HUES48 (cell line): ENCODE measurements at regions not wholly inside any gene's neighbourhood (a gene's known extent, or its start where the extent isn't known, plus 50 kb on each side); places are given as distances from the start of the nearest gene placed in this dataset.

Experiments used
- H3K27ac ChIP-seq: one replicate; pipeline ENCODE4 v1.7.0; 2013; ENCODE audit warnings: low read depth, low read length, inconsistent platforms
- H3K27me3 ChIP-seq: 2 replicates; pipeline ENCODE4 v1.6.1; 2013; ENCODE audit warnings: mild to moderate bottlenecking, low read length; ENCODE audit not compliant: control insufficient read depth, insufficient read depth
- H3K36me3 ChIP-seq: 2 replicates; pipeline ENCODE4 v1.6.1; 2013; ENCODE audit warnings: low read length; ENCODE audit not compliant: control insufficient read depth, insufficient read depth
- H3K4me1 ChIP-seq: 2 replicates; pipeline ENCODE4 v1.6.1; 2013; ENCODE audit warnings: mild to moderate bottlenecking, low read length; ENCODE audit not compliant: control insufficient read depth, insufficient read depth
- H3K4me3 ChIP-seq: 2 replicates; pipeline ENCODE4 v1.5.1; 2013; ENCODE audit warnings: mild to moderate bottlenecking, low read depth, low read length
- H3K9ac ChIP-seq: 2 replicates; pipeline ENCODE4 v1.6.1; 2013; ENCODE audit warnings: mild to moderate bottlenecking, low read depth, low read length, moderate library complexity
- H3K9me3 ChIP-seq: 2 replicates; pipeline ENCODE4 v1.6.1; 2013; ENCODE audit warnings: low read length; ENCODE audit not compliant: control insufficient read depth, insufficient read depth

- no peaks in the 10 kb centered on the region for H3K4me1 ChIP-seq
- no peaks in the 10 kb centered on the region for H3K9me3 ChIP-seq
- no peak overlapping the region for H3K4me3 ChIP-seq
- no peaks in the 10 kb centered on the region for H3K36me3 ChIP-seq
- no peaks in the 10 kb centered on the region for H3K27me3 ChIP-seq
- no peak overlapping the region for H3K27ac ChIP-seq
- no peak overlapping the region for H3K9ac ChIP-seq
Observed at GRCh38 chr3:106420628-106421027, 551.8 kb upstream of the CBLB start.

- Histone ChIP-seq H3K4me3 (no peak overlapping the region), H3K36me3 (no peaks in the 10 kb centered on the region), H3K27ac (no peak overlapping the region)
Observed at GRCh38 chr3:106421426-106421825, 552.6 kb upstream of the CBLB start.

GRCh38 chr3:106421909-106422308 is 553.1 kb upstream of the CBLB start:
- H3K27ac ChIP-seq: no peak overlapping the region
- H3K9me3 ChIP-seq: no peaks in the 10 kb centered on the region
- H3K27me3 ChIP-seq: no peaks in the 10 kb centered on the region
- H3K36me3 ChIP-seq: no peaks in the 10 kb centered on the region
- no peak overlapping the region for H3K9ac ChIP-seq
- H3K4me1 ChIP-seq: no peaks in the 10 kb centered on the region
- no peak overlapping the region for H3K4me3 ChIP-seq

More at GRCh38 chr3:106421426-106421825, 552.6 kb upstream of the CBLB start:
- H3K4me1 ChIP-seq: no peaks in the 10 kb centered on the region
- no peak overlapping the region for H3K9ac ChIP-seq
- H3K9me3 ChIP-seq: no peaks in the 10 kb centered on the region
- H3K27me3 ChIP-seq: no peaks in the 10 kb centered on the region

GRCh38 chr3:106423321-106424225 is 554.8 kb upstream of the CBLB start:
- no peak overlapping the region for H3K27ac ChIP-seq

GRCh38 chr3:106425026-106425425 is 556.2 kb upstream of the CBLB start:
- Histone ChIP-seq H3K27ac (no peak overlapping the region), H3K27me3 (no peaks in the 10 kb centered on the region), H3K4me3 (no peak overlapping the region), H3K9me3 (no peaks in the 10 kb centered on the region), H3K4me1 (no peaks in the 10 kb centered on the region), H3K9ac (no peak overlapping the region), H3K36me3 (no peaks in the 10 kb centered on the region)

More at GRCh38 chr3:106423321-106424225, 554.8 kb upstream of the CBLB start:
- no peaks in the 10 kb centered on the region for H3K9me3 ChIP-seq
- no peaks in the 10 kb centered on the region for H3K27me3 ChIP-seq
- no peaks in the 10 kb centered on the region for H3K36me3 ChIP-seq
- H3K9ac ChIP-seq: no peak overlapping the region
- no peak overlapping the region for H3K4me3 ChIP-seq
- no peaks in the 10 kb centered on the region for H3K4me1 ChIP-seq

GRCh38 chr3:106425916-106426315 is 557.1 kb upstream of the CBLB start:
- Histone ChIP-seq H3K27me3 (no peaks in the 10 kb centered on the region), H3K27ac (no peak overlapping the region), H3K4me3 (no peak overlapping the region), H3K36me3 (no peaks in the 10 kb centered on the region), H3K9me3 (no peaks in the 10 kb centered on the region), H3K9ac (no peak overlapping the region), H3K4me1 (no peaks in the 10 kb centered on the region)

- no peak overlapping the region for H3K4me3 ChIP-seq
- no peaks in the 10 kb centered on the region for H3K27me3 ChIP-seq
- H3K9me3 ChIP-seq: no peaks in the 10 kb centered on the region
- H3K4me1 ChIP-seq: no peaks in the 10 kb centered on the region
- H3K36me3 ChIP-seq: no peaks in the 10 kb centered on the region
- no peak overlapping the region for H3K9ac ChIP-seq
- H3K27ac ChIP-seq: no peak overlapping the region
Observed at GRCh38 chr3:106428565-106428994, 559.8 kb upstream of the CBLB start.

- Histone ChIP-seq H3K27me3 (no peaks in the 10 kb centered on the region), H3K4me3 (no peak overlapping the region), H3K36me3 (no peaks in the 10 kb centered on the region), H3K9me3 (no peaks in the 10 kb centered on the region), H3K4me1 (no peaks in the 10 kb centered on the region), H3K27ac (no peak overlapping the region), H3K9ac (no peak overlapping the region)
Observed at GRCh38 chr3:106431721-106432120, 562.9 kb upstream of the CBLB start.

- H3K9me3 ChIP-seq: no peaks in the 10 kb centered on the region
- no peak overlapping the region for H3K4me3 ChIP-seq
- H3K27ac ChIP-seq: no peak overlapping the region
- no peaks in the 10 kb centered on the region for H3K27me3 ChIP-seq
- H3K9ac ChIP-seq: no peak overlapping the region
- no peaks in the 10 kb centered on the region for H3K4me1 ChIP-seq
- no peaks in the 10 kb centered on the region for H3K36me3 ChIP-seq
Observed at GRCh38 chr3:106435899-106436453, 567.2 kb upstream of the CBLB start.

GRCh38 chr3:106438887-106439286 is 570.1 kb upstream of the CBLB start:
- H3K9me3 ChIP-seq: no peaks in the 10 kb centered on the region
- no peaks in the 10 kb centered on the region for H3K36me3 ChIP-seq
- H3K27ac ChIP-seq: no peak overlapping the region
- H3K27me3 ChIP-seq: no peaks in the 10 kb centered on the region
- H3K4me1 ChIP-seq: 0 out of 2 replicates have a peak, but pooled peaks cover 6% of the 10 kb centered on the region
- no peak overlapping the region for H3K9ac ChIP-seq
- H3K4me3 ChIP-seq: no peak overlapping the region

- no peaks in the 10 kb centered on the region for H3K9me3 ChIP-seq
- H3K27me3 ChIP-seq: no peaks in the 10 kb centered on the region
- 0 out of 2 replicates have a peak, but pooled peaks cover 6% of the 10 kb centered on the region for H3K4me1 ChIP-seq
- H3K36me3 ChIP-seq: no peaks in the 10 kb centered on the region
- H3K27ac ChIP-seq: no peak overlapping the region
- no peak overlapping the region for H3K4me3 ChIP-seq
- no peak overlapping the region for H3K9ac ChIP-seq
Observed at GRCh38 chr3:106440672-106441071, 571.9 kb upstream of the CBLB start.
